ENCODE measurements at regions not wholly inside any gene's neighbourhood (a gene's known extent, or its start where the extent isn't known, plus 50 kb on each side); places are given as distances from the start of the nearest gene placed in this dataset.
A peak's percentile ranks its signal among the peaks of the same experiment; 100 is the strongest.

DNA sequence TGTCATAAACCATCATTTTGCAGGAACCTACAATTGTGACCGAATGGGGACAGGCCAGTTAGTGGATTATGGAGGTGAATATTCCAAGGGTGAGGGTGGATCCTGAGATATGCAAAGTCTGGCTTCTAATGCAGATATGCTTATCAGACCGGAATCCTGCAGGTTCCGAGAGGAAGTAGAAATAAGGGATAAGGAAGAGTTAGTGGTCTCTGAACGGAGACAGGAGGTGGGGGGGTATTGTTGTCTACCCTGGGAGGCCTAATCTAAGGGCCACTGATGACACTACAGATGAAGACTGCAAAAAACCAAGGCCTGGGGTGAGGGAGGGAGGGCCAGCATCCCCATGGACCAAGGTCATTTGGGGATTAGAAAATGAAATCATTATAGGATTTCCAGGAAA, 67.7 kb upstream of the GATA6 start:
- TF ChIP-seq POLR2AphosphoS5 (IDR thresholded peaks at IDR 0.05): no peak

DNA sequence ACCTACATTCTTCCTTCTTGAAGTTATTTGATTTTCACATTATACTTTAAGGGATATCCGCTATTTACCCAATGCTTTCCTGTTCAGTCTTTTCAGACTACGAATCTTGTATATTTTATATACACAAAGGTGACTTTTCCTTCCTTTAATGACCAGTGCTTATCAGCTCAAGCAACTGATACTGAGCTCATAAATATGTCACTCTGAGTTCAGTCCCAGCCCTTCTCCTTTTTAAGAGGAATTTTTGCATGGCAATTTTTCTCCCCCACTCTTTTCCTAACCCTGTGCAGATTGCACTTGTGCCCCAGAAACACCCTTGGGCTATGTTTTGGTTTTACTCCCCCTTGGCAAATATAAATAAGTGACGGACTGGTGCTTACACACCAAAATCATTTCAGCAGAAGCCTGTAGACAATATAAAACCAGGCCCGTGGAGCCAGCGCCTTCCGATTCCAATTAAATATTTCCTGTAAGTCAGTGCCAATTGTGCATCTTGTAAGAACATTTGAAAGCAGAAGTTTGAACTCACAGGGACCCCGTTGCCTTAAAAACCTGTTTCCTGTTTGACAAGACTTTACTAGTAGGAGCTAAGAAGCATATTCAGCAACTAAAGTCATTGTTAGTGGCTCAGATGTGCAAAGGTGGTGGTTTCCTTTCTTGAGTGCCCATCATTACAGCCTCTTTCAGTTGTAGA, 66.3 kb upstream of the GATA6 start:
- 9 to 15% (median 11%) methylated on average over 7 of the region's 7 CpGs for WGBS, 5 donors
- Histone ChIP-seq H3K36me3 (no peaks in the 10 kb centered on the region), H3K4me1 (peaks cover 11 to 38% (median 26%) of the 10 kb centered on the region in 6 donors), H3K9me3 (no peaks in the 10 kb centered on the region), H3K27me3 (replicated peaks in 1 of 7) (peaks cover 0 to 6% (median 0%) of the 10 kb centered on the region in 7 donors), H3K27ac (peak overlapping the region in 3 of 8 donors; percentile 14 to 48 (median 37)), H3K4me3 (no peak overlapping the region)
- TF ChIP-seq POLR2A (IDR thresholded peaks at IDR 0.05): no peak
- no peak for TF ChIP-seq POLR2AphosphoS5 (IDR thresholded peaks at IDR 0.05)
- TF ChIP-seq, protein P1, sequence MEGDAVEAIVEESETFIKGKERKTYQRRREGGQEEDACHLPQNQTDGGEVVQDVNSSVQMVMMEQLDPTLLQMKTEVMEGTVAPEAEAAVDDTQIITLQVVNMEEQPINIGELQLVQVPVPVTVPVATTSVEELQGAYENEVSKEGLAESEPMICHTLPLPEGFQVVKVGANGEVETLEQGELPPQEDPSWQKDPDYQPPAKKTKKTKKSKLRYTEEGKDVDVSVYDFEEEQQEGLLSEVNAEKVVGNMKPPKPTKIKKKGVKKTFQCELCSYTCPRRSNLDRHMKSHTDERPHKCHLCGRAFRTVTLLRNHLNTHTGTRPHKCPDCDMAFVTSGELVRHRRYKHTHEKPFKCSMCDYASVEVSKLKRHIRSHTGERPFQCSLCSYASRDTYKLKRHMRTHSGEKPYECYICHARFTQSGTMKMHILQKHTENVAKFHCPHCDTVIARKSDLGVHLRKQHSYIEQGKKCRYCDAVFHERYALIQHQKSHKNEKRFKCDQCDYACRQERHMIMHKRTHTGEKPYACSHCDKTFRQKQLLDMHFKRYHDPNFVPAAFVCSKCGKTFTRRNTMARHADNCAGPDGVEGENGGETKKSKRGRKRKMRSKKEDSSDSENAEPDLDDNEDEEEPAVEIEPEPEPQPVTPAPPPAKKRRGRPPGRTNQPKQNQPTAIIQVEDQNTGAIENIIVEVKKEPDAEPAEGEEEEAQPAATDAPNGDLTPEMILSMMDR (IDR thresholded peaks at IDR 0.05 in 8 of 11, conservative IDR thresholded peaks at IDR 0.05 in 3 of 11): no peak
- intact Hi-C loops (cut with DNase I; ENCODE audit: low total_unique reads): no loop called here
- no peak for DNase-seq

More for the DNA sequence above, 67.7 kb upstream of the GATA6 start:
- Histone ChIP-seq H3K36me3 (no peaks in the 10 kb centered on the region), H3K27ac (no peak overlapping the region), H3K4me3 (no peak overlapping the region), H3K4me1 (peaks cover 11 to 41% (median 27%) of the 10 kb centered on the region in 6 donors), H3K27me3 (replicated peaks in 1 of 7) (peaks cover 0 to 6% (median 0%) of the 10 kb centered on the region in 7 donors), H3K9me3 (no peaks in the 10 kb centered on the region)
- intact Hi-C loops (cut with DNase I; ENCODE audit: low total_unique reads): no loop called here
- WGBS, 5 donors: 65 to 83% (median 81%) methylated on average over 4 of the region's 4 CpGs
- no peak for DNase-seq

DNA sequence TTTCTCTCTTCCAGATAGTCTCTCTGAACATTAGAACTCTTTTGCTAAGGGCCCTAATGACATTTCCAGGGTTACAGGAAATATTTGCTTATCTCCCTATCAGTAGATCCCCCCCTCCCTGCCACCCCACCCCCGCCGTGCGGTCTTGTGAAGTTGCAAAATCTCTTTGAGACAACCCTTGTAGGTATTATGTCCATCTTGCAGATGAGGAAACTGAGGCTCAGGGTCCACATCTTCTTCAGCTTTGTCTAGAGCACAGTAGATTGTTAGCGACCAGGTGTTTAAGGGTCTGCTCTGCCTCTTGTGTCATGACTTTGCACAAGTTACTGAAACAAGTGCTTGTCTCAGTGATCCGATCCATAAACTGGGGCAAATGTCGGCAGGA, 65.8 kb upstream of the GATA6 start:
- Histone ChIP-seq H3K9me3 (no peaks in the 10 kb centered on the region), H3K27me3 (replicated peaks in 1 of 7) (peaks cover 0 to 6% (median 0%) of the 10 kb centered on the region in 7 donors), H3K27ac (peak overlapping the region in 2 of 8 donors; percentile 37 to 48), H3K36me3 (no peaks in the 10 kb centered on the region), H3K4me1 (peaks cover 11 to 32% (median 24%) of the 10 kb centered on the region in 6 donors), H3K4me3 (no peak overlapping the region)
- 43 to 54% (median 47%) methylated on average over 6 of the region's 6 CpGs for WGBS, 5 donors
- DNase-seq: no peak
- intact Hi-C loops (cut with DNase I; ENCODE audit: low total_unique reads): no loop called here
- TF ChIP-seq POLR2A (IDR thresholded peaks at IDR 0.05) (no peak), POLR2AphosphoS5 (IDR thresholded peaks at IDR 0.05) (no peak)
- TF ChIP-seq, protein P1 (IDR thresholded peaks at IDR 0.05 in 8 of 11, conservative IDR thresholded peaks at IDR 0.05 in 3 of 11): no peak

DNA sequence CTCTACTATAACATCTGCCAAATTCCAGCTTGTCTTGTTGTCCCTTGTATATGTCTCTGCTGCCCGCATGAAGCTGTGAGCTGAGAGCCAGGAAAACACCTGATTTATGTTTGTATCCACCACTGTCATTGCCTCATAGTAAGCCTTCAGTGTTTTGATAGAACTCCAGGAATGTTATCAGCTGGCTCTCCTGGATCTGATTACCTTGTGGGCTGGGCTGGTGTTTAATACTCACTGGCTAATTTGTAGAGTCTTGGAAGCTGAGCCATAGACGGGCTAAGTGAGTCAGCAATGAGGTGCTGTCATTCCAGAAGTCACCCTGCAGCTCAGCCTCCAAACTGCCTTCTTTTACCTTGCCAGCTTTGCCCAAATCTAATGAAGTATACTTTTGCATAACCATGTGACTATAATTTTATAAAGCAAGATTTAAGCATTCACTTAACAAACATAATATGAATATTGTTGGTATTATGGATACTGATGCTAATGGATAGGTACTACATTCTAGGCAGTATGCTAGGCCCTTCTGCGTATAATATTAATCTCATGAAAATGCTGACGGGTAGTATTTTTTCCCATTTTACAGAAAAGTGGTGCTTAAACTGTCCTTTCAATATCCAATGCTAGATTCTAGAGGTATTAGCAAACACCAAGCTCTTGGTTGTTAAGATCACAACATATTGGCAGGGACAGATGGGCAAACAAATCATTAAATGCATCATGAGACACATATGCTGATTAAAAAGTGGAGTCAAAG, 62.7 kb upstream of the GATA6 start:
- H3K9me3 ChIP-seq: no peaks in the 10 kb centered on the region
- H3K4me3 ChIP-seq: no peak overlapping the region
- H3K36me3 ChIP-seq: no peaks in the 10 kb centered on the region
- H3K27ac ChIP-seq: no peak overlapping the region
- intact Hi-C loops (cut with DNase I; ENCODE audit: low total_unique reads): no loop called here
- DNase-seq: no peak
- TF ChIP-seq POLR2AphosphoS5 (IDR thresholded peaks at IDR 0.05): no peak
- TF ChIP-seq POLR2A (IDR thresholded peaks at IDR 0.05): no peak
- TF ChIP-seq, protein P1 (IDR thresholded peaks at IDR 0.05 in 8 of 11, conservative IDR thresholded peaks at IDR 0.05 in 3 of 11): no peak
- WGBS, 5 donors: 86 to 98% (median 92%) methylated on average over 4 of the region's 4 CpGs
- peaks cover 0 to 4% (median 0%) of the 10 kb centered on the region in 7 donors for H3K27me3 ChIP-seq (replicated peaks in 1 of 7)
- peaks cover 8 to 22% (median 19%) of the 10 kb centered on the region in 6 donors for H3K4me1 ChIP-seq
